GM12878 (cell line): ENCODE measurements at regions not wholly inside any gene's neighbourhood (a gene's known extent, or its start where the extent isn't known, plus 50 kb on each side); places are given as distances from the start of the nearest gene placed in this dataset.

ENCODE experiments used
- CBX3 ChIP-seq: fragments of 200-600 bp; sonication (generic); IDR thresholded peaks from 2 replicates; pipeline ENCODE4 v1.6.1; 2016; ENCODE audit warnings: low read depth, borderline replicate concordance
- CEBPB ChIP-seq, 2 experiments: fragments of 150-350 bp in 1 of 2; IDR thresholded peaks; 2 replicates each; pipeline ENCODE4 v1.6.1; 2012 to 2014; ENCODE audit warnings: low read depth in 2 of 2, low read length in 2 of 2, borderline replicate concordance in 1 of 2, inconsistent platforms in 1 of 2
- CHD1 ChIP-seq: IDR thresholded peaks from 2 replicates; pipeline ENCODE4 v1.6.1; 2012; ENCODE audit warnings: low read depth, low read length, improper control_type of control experiment
- CTCF ChIP-seq, 3 experiments: IDR thresholded peaks in 2 of 3; conservative IDR thresholded peaks in 1 of 3; 2 replicates each; pipeline ENCODE4 v1.5.1; 2011; ENCODE audit warnings: low read depth in 3 of 3, low read length in 3 of 3, mild to moderate bottlenecking in 3 of 3, control low read depth in 2 of 3, moderate library complexity in 2 of 3, inconsistent platforms in 1 of 3, mixed read lengths in 1 of 3; ENCODE audit not compliant: control insufficient read depth in 2 of 3, insufficient read depth in 1 of 3; ENCODE audit errors: extremely low read depth in 1 of 3
- EP300 ChIP-seq, 2 experiments: fragments of 150-350 bp in 1 of 2; IDR thresholded peaks; 2 replicates each; pipeline ENCODE4 v1.6.1; 2011 to 2012; ENCODE audit warnings: low read depth in 2 of 2, low read length in 2 of 2, borderline replicate concordance in 1 of 2, improper control_type of control experiment in 1 of 2, inconsistent platforms in 1 of 2; ENCODE audit not compliant: control insufficient read depth in 1 of 2
- EZH2 ChIP-seq: IDR thresholded peaks from 2 replicates; pipeline ENCODE4 v1.6.1; 2012; ENCODE audit warnings: low read depth, mild to moderate bottlenecking, control low read depth, inconsistent platforms, low read length, borderline replicate concordance; ENCODE audit not compliant: control insufficient read depth
- IRF3 ChIP-seq: fragments of 450-650 bp; IDR thresholded peaks from 2 replicates; pipeline ENCODE4 v1.6.1; 2014; ENCODE audit warnings: mild to moderate bottlenecking
- POLR2AphosphoS5 ChIP-seq: IDR thresholded peaks from 2 replicates; pipeline ENCODE4 v1.6.1; 2011; ENCODE audit warnings: mild to moderate bottlenecking, low read length, inconsistent platforms
- RCOR1 ChIP-seq: conservative IDR thresholded peaks from 2 replicates; pipeline ENCODE4 v1.6.1; 2012; ENCODE audit warnings: low read depth, low read length, improper control_type of control experiment
- REST ChIP-seq: IDR thresholded peaks from 2 replicates; pipeline ENCODE4 v1.6.1; 2012; ENCODE audit warnings: mild to moderate bottlenecking, low read depth, low read length
- RFX5 ChIP-seq: IDR thresholded peaks from 2 replicates; pipeline ENCODE4 v1.6.1; 2011; ENCODE audit warnings: low read depth, low read length, improper control_type of control experiment
- TF ChIP-seq, protein P1 (sequence below): fragments of 450-650 bp; formaldehyde crosslinking; IDR thresholded peaks from 2 replicates; pipeline ENCODE4 v1.5.0; 2022; ENCODE audit warnings: mild to moderate bottlenecking, missing genetic modification characterization

DNA sequence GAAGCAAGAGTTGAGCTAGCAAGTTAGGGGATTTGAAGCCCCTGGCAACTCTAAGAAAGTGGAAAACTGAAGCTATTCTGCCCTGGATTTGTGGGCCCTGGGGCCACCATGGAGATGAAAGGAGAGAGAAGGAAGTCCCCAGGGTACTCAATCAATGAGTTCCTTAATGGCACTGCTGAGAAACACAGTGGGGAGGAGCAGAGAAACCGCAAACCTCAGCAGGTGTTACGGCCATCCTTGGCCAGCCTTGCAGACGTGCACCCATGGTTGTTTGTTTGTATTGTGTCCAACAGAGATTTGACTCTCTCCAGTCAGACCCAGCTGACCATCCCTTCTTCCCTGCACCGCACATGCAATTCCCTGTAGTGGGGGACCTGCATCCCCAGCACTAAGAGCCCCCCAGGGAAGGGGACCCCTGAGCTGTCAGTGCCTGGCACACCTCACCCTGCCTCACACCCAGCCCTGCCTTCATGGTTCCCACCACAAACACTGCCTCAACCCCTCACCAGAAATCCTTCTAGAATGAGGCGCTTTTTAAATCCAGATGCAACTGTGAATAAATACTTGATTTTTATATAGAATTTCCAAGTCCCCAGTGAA, 255.3 kb downstream of the SH3BP4 start:
- no peak for TF ChIP-seq IRF3
- TF ChIP-seq CTCF (IDR thresholded peaks at IDR 0.05 in 2 of 3, conservative IDR thresholded peaks at IDR 0.05 in 1 of 3; ENCODE audit: control insufficient read depth in 2 of 3, extremely low read depth in 1 of 3, insufficient read depth in 1 of 3, low read depth in 3 of 3, low read length in 3 of 3) = no peak
- TF ChIP-seq RFX5 = no peak
- TF ChIP-seq RCOR1 = no peak
- no peak for TF ChIP-seq REST
- TF ChIP-seq EP300 (IDR thresholded peaks at IDR 0.05; ENCODE audit: borderline replicate concordance in 1 of 2, control insufficient read depth in 1 of 2, low read depth in 2 of 2, low read length in 2 of 2) = no peak
- TF ChIP-seq EZH2 = no peak
- no peak for TF ChIP-seq POLR2AphosphoS5
- TF ChIP-seq, protein P1, sequence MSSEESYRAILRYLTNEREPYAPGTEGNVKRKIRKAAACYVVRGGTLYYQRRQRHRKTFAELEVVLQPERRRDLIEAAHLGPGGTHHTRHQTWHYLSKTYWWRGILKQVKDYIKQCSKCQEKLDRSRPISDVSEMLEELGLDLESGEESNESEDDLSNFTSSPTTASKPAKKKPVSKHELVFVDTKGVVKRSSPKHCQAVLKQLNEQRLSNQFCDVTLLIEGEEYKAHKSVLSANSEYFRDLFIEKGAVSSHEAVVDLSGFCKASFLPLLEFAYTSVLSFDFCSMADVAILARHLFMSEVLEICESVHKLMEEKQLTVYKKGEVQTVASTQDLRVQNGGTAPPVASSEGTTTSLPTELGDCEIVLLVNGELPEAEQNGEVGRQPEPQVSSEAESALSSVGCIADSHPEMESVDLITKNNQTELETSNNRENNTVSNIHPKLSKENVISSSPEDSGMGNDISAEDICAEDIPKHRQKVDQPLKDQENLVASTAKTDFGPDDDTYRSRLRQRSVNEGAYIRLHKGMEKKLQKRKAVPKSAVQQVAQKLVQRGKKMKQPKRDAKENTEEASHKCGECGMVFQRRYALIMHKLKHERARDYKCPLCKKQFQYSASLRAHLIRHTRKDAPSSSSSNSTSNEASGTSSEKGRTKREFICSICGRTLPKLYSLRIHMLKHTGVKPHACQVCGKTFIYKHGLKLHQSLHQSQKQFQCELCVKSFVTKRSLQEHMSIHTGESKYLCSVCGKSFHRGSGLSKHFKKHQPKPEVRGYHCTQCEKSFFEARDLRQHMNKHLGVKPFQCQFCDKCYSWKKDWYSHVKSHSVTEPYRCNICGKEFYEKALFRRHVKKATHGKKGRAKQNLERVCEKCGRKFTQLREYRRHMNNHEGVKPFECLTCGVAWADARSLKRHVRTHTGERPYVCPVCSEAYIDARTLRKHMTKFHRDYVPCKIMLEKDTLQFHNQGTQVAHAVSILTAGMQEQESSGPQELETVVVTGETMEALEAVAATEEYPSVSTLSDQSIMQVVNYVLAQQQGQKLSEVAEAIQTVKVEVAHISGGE = no peak
- TF ChIP-seq CBX3 = no peak
- no peak for TF ChIP-seq CEBPB (IDR thresholded peaks at IDR 0.05; ENCODE audit: borderline replicate concordance in 1 of 2, low read depth in 2 of 2, low read length in 2 of 2)
- TF ChIP-seq CHD1 = no peak
